ENCODE measurements at regions not wholly inside any gene's neighbourhood (a gene's known extent, or its start where the extent isn't known, plus 50 kb on each side); places are given as distances from the start of the nearest gene placed in this dataset.

GRCh38 chr5:145470396-145470979, 364.7 kb downstream of the PRELID2 start:
- ChIA-PET CTCF (ENCODE audit: low intra/inter-chr PET ratio, low total read pairs) (no interaction called here), POLR2A (no interaction called here)
- no peak overlapping the region for H3K27ac ChIP-seq (ENCODE audit: extremely low read length, insufficient read depth, low read length)
- H3K4me3 ChIP-seq (replicated peaks in 1 of 3; ENCODE audit: insufficient read depth in 1 of 3, low read depth in 2 of 3, low read length in 3 of 3): no peak overlapping the region
- no TSS peak for BruUV-seq (replicated peaks)
- WGBS (ENCODE audit: low lambda C conversion rate): 35% methylated on average over 2 of the region's 2 CpGs
- no peak overlapping the region for H2AFZ ChIP-seq (ENCODE audit: low read length)
- H3K4me1 ChIP-seq (ENCODE audit: insufficient read depth, low read length): no peaks in the 10 kb centered on the region
- in situ Hi-C loops (cut with HindIII; ENCODE audit: extremely low pct_ligation_motif_present, low pct_unique_long_range_greater_than_20kb): no loop called here
- DNase-seq (ENCODE audit: low spot score): no peak
- H3K36me3 ChIP-seq (replicated peaks in 1 of 2; ENCODE audit: control insufficient read depth in 1 of 2, insufficient read depth in 2 of 2, low read length in 2 of 2): no peaks in the 10 kb centered on the region
- ATAC-seq: no peak
- H3K9ac ChIP-seq (ENCODE audit: insufficient read depth, low read depth, low read length): no peak overlapping the region
- no peak overlapping the region for H3K4me2 ChIP-seq (ENCODE audit: low read depth, low read length)
- no peaks in the 10 kb centered on the region for H4K20me1 ChIP-seq (ENCODE audit: insufficient read depth, low read length)
- intact Hi-C loops (cut with micrococcal nuclease; ENCODE audit: unreplicated experiment): no loop called here
- no peak for TF ChIP-seq ZNF609 (CRISPR knock-in tag; IDR thresholded peaks at IDR 0.05; ENCODE audit: borderline replicate concordance)
- TF ChIP-seq, protein P1, sequence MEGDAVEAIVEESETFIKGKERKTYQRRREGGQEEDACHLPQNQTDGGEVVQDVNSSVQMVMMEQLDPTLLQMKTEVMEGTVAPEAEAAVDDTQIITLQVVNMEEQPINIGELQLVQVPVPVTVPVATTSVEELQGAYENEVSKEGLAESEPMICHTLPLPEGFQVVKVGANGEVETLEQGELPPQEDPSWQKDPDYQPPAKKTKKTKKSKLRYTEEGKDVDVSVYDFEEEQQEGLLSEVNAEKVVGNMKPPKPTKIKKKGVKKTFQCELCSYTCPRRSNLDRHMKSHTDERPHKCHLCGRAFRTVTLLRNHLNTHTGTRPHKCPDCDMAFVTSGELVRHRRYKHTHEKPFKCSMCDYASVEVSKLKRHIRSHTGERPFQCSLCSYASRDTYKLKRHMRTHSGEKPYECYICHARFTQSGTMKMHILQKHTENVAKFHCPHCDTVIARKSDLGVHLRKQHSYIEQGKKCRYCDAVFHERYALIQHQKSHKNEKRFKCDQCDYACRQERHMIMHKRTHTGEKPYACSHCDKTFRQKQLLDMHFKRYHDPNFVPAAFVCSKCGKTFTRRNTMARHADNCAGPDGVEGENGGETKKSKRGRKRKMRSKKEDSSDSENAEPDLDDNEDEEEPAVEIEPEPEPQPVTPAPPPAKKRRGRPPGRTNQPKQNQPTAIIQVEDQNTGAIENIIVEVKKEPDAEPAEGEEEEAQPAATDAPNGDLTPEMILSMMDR (CRISPR knock-in tag; IDR thresholded peaks at IDR 0.05): no peak
- TF ChIP-seq ATF7 (IDR thresholded peaks at IDR 0.05): no peak
- no peak for TF ChIP-seq ATF7 (CRISPR knock-in tag; IDR thresholded peaks at IDR 0.05)
- H3K27me3 ChIP-seq (ENCODE audit: control insufficient read depth in 1 of 2, insufficient read depth in 2 of 2, low read length in 2 of 2): no peaks in the 10 kb centered on the region
- FAIRE-seq: no peak
- H3K9me3 ChIP-seq (ENCODE audit: low read length): no peaks in the 10 kb centered on the region
- no peaks in the 10 kb centered on the region for H3K79me2 ChIP-seq (ENCODE audit: insufficient read depth, low read length)

Measured in HepG2 (cell line).